HG02759 (cell line): ENCODE measurements at regions not wholly inside any gene's neighbourhood (a gene's known extent, or its start where the extent isn't known, plus 50 kb on each side); places are given as distances from the start of the nearest gene placed in this dataset.

Source experiments
- ATAC-seq: cut with Tn5 transposase; IDR thresholded peaks from one replicate; pipeline ENCODE4 v1.9.1; 2021; ENCODE audit warnings: mild to moderate bottlenecking, moderate library complexity; ENCODE audit not compliant: unreplicated experiment

GRCh38 chr4:122300776-122301175, 78.0 kb upstream of the ADAD1 start:
- ATAC-seq = no peak

GRCh38 chr4:122305853-122306252, 73.0 kb upstream of the ADAD1 start:
- ATAC-seq = no peak

DNA sequence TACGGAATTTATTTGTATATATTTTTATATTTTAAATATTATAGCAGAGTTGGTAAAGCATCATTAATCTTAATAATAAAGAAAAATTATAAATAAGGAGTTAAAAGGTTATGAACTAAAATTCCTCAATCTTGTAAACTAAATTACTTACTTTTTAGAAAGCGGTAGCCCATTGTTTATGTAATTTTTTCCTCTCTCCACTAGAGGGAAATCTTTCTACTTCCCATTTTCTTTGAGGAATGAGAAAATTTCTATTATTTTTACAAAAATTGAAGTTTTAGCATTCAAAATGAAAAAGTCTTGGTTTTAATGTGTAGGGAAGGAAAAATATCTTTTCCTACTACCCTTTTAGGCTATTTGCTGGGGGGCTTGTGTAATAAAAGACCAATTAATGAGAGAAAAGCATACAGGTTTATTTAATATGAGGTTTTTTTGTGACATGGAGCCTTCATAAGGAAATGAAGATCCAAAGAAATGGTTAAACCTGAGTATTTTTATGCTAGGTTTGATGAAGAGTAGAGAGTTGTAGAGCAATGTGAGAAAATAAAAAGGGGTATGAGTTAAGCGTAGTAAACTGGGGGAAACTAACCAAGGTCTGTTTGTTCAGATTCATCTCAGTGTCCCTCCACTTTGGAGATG, 68.7 kb upstream of the ADAD1 start:
- no peak for ATAC-seq

GRCh38 chr4:122313006-122313646, 65.7 kb upstream of the ADAD1 start:
- no peak for ATAC-seq

- no peak for ATAC-seq
Observed at GRCh38 chr4:122326908-122327307, 51.9 kb upstream of the ADAD1 start.

DNA sequence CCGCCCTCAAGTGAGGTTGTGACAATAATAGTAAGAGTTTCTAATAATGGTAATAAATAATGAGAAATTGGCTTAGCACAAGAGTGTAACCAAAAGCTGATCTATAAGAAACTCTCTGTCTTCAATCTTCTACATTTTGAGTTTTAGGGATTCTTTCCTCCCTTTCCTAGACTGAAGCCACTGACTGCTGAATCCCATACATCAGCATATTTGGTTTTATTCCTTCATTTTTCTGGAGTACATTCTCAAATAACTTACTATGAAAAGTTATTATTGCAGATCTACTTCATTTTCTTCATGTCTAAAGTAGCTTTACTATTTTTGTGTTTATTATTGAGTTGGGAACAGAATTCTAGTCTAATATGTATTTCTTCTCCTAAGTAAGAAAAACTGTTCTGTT, 49.9 kb upstream of the ADAD1 start:
- ATAC-seq = no peak
